DOHH2 (cell line): ENCODE measurements at regions not wholly inside any gene's neighbourhood (a gene's known extent, or its start where the extent isn't known, plus 50 kb on each side); places are given as distances from the start of the nearest gene placed in this dataset.

Experiments used
- H3F3A ChIP-seq: fragments of 200-600 bp; sonication (generic), shearing (Covaris generic); 2 replicates; pipeline ENCODE4 v1.6.0; 2016; ENCODE audit warnings: antibody characterized with exemption, mild to moderate bottlenecking; ENCODE audit not compliant: control insufficient read depth, insufficient read depth
- H3K27ac ChIP-seq: fragments of 200-600 bp; sonication (generic); 2 replicates; pipeline ENCODE4 v1.5.1; 2014; ENCODE audit warnings: low read depth, mild to moderate bottlenecking, low read length, moderate library complexity
- H3K27me3 ChIP-seq: fragments of 200-600 bp; sonication (generic); 2 replicates; pipeline ENCODE4 v1.6.1; 2014; ENCODE audit warnings: mild to moderate bottlenecking, low read length, mixed read lengths; ENCODE audit not compliant: control insufficient read depth
- H3K36me3 ChIP-seq: fragments of 200-600 bp; sonication (generic); 2 replicates; pipeline ENCODE4 v1.6.1; 2014; ENCODE audit warnings: mild to moderate bottlenecking, low read length, moderate library complexity, mixed read lengths; ENCODE audit not compliant: control insufficient read depth
- H3K4me1 ChIP-seq: fragments of 200-600 bp; sonication (generic); 2 replicates; pipeline ENCODE4 v1.6.1; 2014; ENCODE audit warnings: mild to moderate bottlenecking, low read length, mixed read lengths; ENCODE audit not compliant: control insufficient read depth
- H3K4me2 ChIP-seq: fragments of 200-600 bp; sonication (generic); 2 replicates; pipeline ENCODE4 v1.6.0; 2014; ENCODE audit warnings: mild to moderate bottlenecking, low read length, moderate library complexity
- H3K4me3 ChIP-seq: fragments of 200-600 bp; sonication (generic); 2 replicates; pipeline ENCODE4 v1.5.1; 2014; ENCODE audit warnings: mild to moderate bottlenecking, low read length, mixed read lengths
- H3K79me2 ChIP-seq: fragments of 200-600 bp; sonication (generic); 2 replicates; pipeline ENCODE4 v1.6.1; 2014; ENCODE audit warnings: mild to moderate bottlenecking, low read length, mixed read lengths; ENCODE audit not compliant: control insufficient read depth
- H3K9me2 ChIP-seq: fragments of 200-600 bp; sonication (generic); replicated peaks from 2 replicates; pipeline ENCODE4 v1.6.1; 2014; ENCODE audit warnings: mild to moderate bottlenecking, low read length, mixed read lengths; ENCODE audit not compliant: control insufficient read depth
- H3K9me3 ChIP-seq: fragments of 200-600 bp; sonication (generic); 2 replicates; pipeline ENCODE4 v1.6.1; 2014; ENCODE audit warnings: antibody characterized with exemption, low read length, mixed read lengths; ENCODE audit not compliant: control insufficient read depth, insufficient read depth
- H4K20me1 ChIP-seq: fragments of 200-600 bp; sonication (generic); 2 replicates; pipeline ENCODE4 v1.6.0; 2014; ENCODE audit warnings: low read depth, mild to moderate bottlenecking, antibody characterized with exemption, low read length, moderate library complexity; ENCODE audit not compliant: control insufficient read depth, insufficient read depth
- CTCF ChIP-seq: fragments of 200-600 bp; sonication (generic); IDR thresholded peaks from one replicate; pipeline ENCODE4 v1.5.1; 2014; ENCODE audit warnings: antibody characterized with exemption, mild to moderate bottlenecking, low read depth, low read length; ENCODE audit not compliant: poor library complexity, severe bottlenecking
- EZH2phosphoT487 ChIP-seq: fragments of 200-600 bp; sonication (generic); IDR thresholded peaks from 2 replicates; pipeline ENCODE4 v1.6.1; 2017; ENCODE audit warnings: borderline replicate concordance, mild to moderate bottlenecking, antibody characterized with exemption, low read length, moderate library complexity, mixed read lengths

GRCh38 chr5:105702323-105702722, 1968.4 kb downstream of the EFNA5 start:
- no peak overlapping the region for H3K27ac ChIP-seq
- H3K9me3 ChIP-seq = no peaks in the 10 kb centered on the region
- H3K4me1 ChIP-seq = no peaks in the 10 kb centered on the region
- TF ChIP-seq EZH2phosphoT487 = no peak
- no peak for TF ChIP-seq CTCF
- H3K79me2 ChIP-seq = no peaks in the 10 kb centered on the region
- no peaks in the 10 kb centered on the region for H3K36me3 ChIP-seq
- H3K4me3 ChIP-seq = no peak overlapping the region
- no peaks in the 10 kb centered on the region for H3K9me2 ChIP-seq
- no peaks in the 10 kb centered on the region for H3F3A ChIP-seq
- no peaks in the 10 kb centered on the region for H3K27me3 ChIP-seq
- H3K4me2 ChIP-seq = no peak overlapping the region
- H4K20me1 ChIP-seq = no peaks in the 10 kb centered on the region

GRCh38 chr5:105696440-105696839, 1974.3 kb downstream of the EFNA5 start:
- no peaks in the 10 kb centered on the region for H3K79me2 ChIP-seq
- no peaks in the 10 kb centered on the region for H4K20me1 ChIP-seq
- TF ChIP-seq EZH2phosphoT487 = no peak
- TF ChIP-seq CTCF = no peak
- H3K27me3 ChIP-seq = no peaks in the 10 kb centered on the region
- H3K4me2 ChIP-seq = no peak overlapping the region
- no peaks in the 10 kb centered on the region for H3K36me3 ChIP-seq
- H3K9me2 ChIP-seq = no peaks in the 10 kb centered on the region
- no peaks in the 10 kb centered on the region; the same call in 1 of the 2 replicates for H3K9me3 ChIP-seq
- H3K4me3 ChIP-seq = no peak overlapping the region
- H3F3A ChIP-seq = no peaks in the 10 kb centered on the region
- no peaks in the 10 kb centered on the region for H3K4me1 ChIP-seq
- H3K27ac ChIP-seq = no peak overlapping the region

- H3K27ac ChIP-seq = no peak overlapping the region
- H3K79me2 ChIP-seq = no peaks in the 10 kb centered on the region
Observed at GRCh38 chr5:105695941-105696340, 1974.8 kb downstream of the EFNA5 start.

More at GRCh38 chr5:105695941-105696340, 1974.8 kb downstream of the EFNA5 start:
- Histone ChIP-seq H3K9me3 (no peaks in the 10 kb centered on the region; the same call in 1 of the 2 replicates), H3K36me3 (no peaks in the 10 kb centered on the region), H3K27me3 (no peaks in the 10 kb centered on the region), H3K4me1 (no peaks in the 10 kb centered on the region), H3K4me2 (no peak overlapping the region), H3F3A (no peaks in the 10 kb centered on the region), H3K9me2 (no peaks in the 10 kb centered on the region), H3K4me3 (no peak overlapping the region), H4K20me1 (no peaks in the 10 kb centered on the region)
- no peak for TF ChIP-seq CTCF
- TF ChIP-seq EZH2phosphoT487 = no peak
